SHP77 treated with DMSO at 0.1 percent for 48 hours (cell line): ENCODE measurements at regions not wholly inside any gene's neighbourhood (a gene's known extent, or its start where the extent isn't known, plus 50 kb on each side); places are given as distances from the start of the nearest gene placed in this dataset.
"Not testable (repeated sequence)": the region's sequence is repeated elsewhere in the genome, so short reads cannot be mapped to it uniquely, and the experiment has no call there.

Source experiments
- DNase-seq: peaks from one replicate; lab custom pipeline; 2025; lab: John Stamatoyannopoulos, UW

DNA sequence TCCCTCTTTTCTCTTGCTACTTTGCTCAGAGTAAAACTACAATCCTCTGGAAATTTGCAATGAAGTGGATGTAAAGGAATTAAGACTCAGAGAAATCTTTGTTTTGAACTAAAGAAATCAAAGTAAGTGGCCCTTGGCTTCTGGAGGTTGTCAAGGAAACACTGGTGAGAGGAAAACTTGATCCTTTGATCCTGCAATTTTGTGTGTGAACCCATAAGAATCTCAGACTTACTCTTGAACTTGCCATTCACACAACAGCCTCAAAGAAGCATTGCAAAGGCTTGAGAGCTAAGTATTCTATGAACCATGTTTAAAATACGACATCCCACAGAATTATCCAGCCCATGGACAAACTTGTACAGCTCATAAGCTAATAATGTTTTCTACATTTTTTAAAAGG, 827.5 kb downstream of the TAF11L14 start:
- DNase-seq: no peak

DNA sequence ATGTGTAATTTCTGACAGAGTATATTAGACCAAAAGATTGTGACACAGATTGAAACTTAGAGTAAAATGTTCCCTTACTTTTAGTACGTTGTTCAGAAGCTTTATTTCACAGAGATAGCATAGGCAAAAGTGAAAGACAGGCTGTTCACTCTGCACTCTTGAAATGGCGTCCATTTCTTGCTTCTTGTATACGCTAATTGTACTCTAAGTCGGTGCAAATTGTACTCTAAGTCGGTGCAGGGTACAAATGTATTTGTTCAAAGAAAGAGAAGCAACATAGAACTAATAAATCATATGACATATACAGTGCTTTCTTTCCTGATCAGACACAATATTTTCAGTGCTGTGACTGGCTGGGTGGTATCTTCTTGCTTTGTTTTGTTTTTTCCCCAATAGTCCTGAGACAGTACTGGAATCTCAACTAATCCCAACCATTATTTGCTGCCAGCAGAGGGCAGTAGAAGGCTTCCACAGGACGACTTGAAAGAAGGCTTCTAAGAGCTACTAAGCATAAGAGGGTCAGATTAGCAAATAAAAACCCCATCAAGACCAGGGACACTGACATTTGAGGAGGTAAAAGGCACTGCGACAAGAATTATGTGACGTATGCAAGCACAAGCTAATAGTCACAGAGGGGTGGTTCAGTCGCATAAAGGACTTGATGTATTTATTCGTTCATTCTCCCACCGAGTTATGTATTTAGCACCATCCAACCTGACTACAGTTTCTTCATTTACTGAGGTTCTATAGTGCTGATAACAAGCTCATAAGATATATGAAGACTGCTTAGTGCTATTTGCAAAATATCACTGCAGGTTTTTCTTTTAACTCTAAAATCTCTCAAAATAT, 831.8 kb downstream of the TAF11L14 start:
- peak; percentile 94 for DNase-seq

DNA sequence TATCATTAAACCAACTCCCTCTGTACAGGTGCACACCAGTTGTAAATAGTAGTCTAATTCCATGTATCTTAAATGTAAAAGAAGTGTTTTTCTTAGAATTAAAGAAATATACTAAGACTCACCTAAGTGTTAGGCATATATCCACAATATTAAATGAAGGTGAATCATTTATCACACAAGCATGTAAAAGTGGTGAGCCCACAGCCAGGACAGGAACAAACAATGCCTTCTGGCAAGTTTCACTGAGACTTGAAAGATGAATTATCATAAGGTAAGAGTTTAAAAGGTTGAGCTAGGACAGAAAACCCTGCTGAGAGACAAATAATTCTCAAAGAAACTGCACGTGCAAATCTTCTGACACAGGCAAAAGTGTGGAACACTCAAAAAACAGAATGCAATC, 832.5 kb downstream of the TAF11L14 start:
- DNase-seq: no peak

DNA sequence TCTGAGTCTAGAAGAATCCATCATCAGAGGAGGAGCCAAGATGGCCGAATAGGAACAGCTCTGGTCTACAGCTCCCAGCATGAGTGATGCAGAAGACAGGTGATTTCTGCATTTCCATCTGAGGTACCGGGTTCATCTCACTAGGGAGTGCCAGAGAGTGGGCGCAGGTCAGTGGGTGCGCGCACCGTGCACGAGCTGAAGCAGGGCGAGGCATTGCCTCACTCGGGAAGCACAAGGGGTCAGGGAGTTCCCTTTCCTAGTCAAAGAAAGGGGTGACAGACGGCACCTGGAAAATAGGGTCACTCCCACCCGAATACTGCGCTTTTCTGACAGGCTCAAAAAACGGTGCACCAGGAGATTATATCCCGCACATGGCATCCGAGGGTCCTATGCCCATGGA, 837.5 kb downstream of the TAF11L14 start:
- DNase-seq: not testable (repeated sequence)

DNA sequence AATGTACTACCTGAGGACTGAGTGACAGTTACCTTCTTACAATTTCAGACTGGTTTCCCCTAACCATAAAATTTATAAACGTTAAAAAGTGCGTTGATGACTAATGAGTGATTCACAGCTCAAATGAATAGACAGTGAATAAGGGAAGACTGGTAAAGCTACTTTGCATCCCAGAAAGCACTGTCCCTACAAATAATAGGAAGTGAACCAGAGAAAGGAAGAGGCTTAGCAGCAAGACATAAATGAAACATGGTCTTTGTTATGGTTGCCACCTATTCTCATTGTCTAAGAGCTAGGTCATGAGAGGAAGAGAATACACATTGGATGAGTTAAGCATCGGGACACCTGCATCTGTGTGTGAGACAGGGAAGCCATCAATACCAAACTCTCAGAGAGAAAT, 849.2 kb downstream of the TAF11L14 start:
- no peak for DNase-seq

DNA sequence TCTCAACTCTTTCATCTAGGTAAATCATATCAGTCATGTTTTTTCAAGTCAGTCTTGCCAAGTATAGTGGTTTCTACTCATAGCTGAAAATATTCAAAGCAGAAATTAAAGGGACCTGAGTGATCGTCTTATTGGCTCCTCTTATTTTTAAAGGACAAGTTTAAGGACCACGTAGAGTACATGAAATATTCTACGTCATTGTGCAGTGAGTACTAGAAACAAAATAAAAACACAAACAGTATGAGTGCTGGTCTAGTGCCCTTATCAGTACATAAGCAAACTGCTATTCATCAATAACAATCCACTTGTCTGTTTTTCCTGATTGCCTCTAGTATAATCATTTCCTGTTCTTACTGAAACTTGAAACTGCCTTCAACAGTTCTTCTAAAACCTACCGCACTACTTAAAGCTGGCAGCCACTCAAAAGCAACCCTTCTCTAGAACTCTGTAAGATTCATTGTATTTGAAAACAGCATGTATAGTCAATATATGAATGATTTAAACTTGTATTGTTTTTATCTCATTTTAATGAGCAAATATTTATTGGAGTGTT, 853.7 kb downstream of the TAF11L14 start:
- DNase-seq: no peak

DNA sequence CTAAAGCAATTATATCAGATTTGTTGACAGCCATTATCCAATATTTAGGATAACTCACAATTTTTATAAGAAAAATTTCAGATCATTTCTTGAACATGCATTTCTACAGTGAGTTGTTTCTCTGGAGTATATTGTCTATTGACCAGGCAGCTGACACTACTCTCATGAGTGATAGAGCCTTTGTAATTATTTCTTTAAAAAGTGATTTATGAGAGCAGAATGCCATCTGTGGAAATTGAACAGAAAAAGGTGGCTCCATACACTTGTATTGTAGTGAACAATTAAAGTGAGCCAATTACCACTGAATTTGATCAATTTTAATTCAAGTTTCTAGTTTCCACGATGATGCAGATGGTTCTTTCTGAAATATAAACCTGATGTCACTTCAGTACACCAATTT, 855.4 kb downstream of the TAF11L14 start:
- no peak for DNase-seq

DNA sequence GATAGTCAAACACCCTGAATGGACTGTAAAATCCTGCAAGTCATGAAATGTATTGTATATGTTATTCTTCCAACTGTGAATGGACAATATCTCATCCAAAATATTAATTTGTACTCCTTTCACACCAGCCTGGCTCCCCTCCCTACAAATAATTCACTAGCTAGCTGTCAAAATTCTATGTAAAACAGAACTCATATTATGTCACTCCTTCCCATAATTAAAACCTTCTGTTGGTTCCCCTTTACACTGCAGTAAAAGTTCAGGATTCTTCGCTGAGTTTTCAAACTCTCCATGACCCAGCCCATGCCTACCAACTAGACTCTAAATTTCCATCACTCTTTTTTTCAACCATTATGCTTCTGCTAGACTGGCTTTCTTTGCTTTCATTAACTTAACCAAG, 857.1 kb downstream of the TAF11L14 start:
- no peak for DNase-seq

DNA sequence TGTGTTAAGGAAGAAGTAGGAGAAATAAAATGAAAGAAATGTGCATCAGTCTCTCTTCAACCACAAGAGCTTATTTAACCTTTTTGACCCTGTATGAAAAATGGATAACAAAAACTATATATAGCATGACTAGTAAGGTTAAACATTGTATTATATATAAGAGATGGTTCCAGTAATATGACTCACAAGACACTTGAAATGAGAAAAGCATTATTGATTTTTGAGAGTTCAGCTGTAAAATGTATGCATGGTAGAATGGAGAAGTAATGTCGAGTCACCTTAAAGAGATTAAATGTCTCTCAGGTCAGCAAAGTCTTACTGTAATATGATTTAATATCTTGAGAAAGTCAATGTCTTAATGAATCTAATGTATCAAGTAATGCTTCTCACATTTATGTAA, 860.9 kb downstream of the TAF11L14 start:
- DNase-seq: no peak

DNA sequence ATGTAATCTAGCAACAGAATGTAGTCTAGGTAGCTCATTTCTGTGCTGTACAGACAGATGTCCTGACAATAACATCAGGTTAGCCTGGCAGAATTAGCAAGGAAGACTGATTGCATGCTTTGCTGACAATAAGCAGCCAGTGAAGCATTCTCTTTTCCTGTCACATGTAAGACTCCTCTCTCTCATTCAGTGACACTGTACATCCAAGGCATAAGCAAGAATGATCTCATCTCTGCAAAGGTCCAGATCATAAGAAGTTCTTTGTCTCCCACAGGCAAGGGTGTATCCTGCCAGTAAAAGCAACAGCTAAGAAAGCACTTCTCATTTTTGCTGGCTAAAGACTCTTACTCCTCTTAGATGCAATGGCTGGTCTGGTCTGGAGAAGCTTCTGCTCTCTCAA, 861.8 kb downstream of the TAF11L14 start:
- no peak for DNase-seq

DNA sequence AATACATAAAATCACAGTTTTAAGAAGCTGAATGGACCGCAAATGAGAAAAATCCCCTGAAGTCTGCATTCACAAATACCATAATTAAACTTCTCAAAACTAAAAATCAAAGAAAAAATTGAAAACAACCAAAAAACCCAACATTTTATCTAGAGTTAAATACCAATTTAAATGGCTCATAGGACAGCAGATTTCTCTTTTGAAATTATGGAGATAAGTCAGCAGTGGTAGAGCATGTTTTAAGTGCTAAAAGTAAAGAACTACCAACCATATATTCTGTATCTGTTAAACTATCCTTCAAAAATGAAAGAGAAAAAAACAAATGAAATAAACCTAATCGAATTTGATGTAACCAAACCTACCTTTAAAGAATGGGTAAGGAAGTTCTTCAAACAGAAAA, 862.8 kb downstream of the TAF11L14 start:
- DNase-seq: no peak

DNA sequence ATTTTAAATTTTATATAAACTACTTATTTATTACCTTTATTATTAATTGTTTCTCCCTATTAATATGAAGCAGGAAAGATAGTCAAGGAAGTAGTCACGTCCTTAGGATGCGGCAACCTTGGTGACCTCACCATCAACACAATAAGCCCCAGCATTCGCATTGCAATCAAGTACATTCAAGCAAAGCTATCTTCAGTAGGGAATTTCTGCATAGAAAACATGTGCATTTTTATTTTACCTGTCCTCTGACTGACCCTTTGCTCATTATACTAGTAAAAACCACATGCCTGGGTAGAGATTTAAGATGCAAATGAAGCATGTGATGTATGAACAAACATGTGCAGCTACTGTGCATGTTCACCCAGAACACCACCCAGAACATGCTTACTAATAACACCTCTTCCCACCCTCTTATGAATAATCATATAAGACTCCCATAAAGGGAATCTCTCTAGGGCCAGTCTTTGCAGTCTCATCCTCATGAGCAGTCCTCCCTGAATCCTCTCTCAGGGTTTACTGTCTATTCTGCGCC, 869.6 kb downstream of the TAF11L14 start:
- DNase-seq: no peak

DNA sequence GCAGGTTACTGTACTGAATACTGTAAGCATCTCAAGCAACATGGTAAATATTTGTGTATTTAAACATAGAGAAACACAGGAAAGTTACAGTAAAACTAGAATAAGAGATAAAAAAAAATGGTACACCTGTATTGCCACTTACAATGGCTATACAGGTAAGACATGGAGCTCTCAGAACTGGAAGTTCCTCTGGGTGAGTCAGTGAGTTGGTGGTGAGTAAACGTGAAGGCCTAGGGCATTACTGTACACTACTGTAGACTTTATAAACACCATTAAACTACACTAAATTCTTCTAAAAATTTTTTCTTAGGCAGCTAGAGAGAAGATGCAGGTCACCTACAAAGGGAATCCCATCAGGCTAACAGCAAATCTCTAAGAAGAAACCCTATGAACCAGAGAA, 872.9 kb downstream of the TAF11L14 start:
- no peak for DNase-seq

DNA sequence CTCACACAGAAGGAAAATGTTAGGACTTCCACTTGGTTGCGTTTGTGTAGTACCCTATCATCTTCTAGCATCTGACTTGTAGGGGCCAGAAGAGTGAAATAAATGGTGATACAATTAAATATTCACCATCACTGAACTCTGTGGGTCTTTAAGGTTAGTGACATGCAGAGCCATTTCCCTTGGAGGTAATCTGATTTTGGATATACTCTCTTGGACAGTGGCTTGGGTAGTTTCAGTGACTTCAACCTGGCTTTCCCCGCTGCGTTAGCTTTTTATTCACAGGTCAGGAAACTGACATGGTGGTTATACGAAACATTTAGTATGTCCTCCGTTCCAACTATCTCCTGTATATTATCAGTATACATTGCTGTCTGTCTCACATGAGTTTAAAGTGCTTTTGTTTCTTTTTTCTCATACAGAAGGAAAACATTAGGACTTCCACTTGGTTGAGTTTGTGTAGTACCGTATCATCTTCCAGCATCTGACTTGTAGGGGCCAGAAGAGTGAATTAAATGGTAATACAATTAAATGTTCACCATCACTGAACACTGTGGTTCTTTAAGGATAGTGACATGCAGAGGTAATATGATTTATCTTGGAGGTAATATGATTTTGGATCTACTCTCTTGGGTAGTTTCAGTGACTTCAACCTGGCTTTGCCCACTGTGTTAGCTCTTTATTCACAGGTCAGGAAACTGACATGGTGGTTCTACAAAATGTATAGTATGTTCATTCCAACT, 883.6 kb downstream of the TAF11L14 start:
- DNase-seq: no peak

DNA sequence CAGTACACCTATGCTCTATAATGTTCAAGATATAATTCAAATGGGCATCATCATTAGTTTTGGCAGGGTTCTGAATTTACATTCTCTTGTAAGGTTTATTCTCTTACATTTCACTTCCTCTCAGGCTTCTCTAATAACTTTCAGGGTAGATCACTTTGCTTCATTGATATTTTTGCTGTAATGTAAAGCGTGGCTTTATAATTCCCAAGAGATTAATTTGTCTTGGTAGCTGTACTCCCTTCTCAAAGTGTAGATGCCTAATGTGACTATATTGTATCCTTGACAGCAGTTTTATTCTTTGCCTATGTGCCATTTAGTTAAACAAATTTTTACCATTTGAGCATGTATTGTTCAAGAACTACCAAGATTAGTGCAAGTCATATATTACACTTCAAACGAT, 889.1 kb downstream of the TAF11L14 start:
- DNase-seq: no peak

DNA sequence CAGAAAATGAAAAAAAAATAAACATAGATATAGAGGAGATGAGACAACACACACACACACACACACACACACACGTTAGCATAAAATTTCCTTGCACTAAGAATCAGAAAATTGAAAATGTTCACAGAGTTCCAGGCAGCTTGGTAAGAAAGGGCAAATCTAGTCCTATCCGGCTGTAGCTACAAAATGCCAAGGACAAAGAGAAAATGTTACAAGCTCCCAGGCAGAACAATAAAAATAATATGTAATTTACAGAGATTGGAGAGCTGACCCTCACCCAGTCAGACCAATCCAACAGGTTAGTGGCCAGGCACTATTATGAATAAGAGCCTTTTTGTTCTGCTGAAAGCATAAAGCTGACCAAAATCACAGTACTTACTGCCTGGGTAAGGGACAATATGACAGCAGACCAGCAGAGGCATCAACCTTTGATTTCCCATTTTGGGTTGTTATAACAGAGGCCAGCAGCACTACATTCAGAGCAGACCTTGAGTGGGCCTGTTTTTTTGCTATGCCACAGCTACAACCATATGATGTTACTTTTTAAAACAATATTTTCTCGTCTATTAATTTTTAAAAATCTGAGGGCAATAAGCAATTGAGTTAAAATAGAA, 892.6 kb downstream of the TAF11L14 start:
- DNase-seq: no peak

DNA sequence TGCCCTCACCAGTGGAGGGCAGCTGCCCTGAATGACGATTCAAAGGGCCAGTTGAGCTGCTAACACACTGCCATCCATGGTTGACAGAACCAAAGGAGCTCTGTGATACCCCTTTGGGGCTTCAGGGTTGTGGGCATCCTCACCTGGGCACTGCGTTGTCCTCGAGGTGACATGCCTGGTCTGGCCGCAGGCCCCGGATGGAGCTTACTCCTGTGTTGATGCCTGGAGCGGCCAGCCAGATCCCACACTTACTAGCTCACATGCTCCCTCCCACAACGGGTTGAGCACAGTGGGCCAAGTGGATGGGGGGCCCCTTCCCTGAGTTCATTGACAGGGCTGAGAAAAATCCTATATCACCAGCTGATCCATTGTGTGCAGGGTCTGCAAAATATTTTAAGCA, 898.9 kb downstream of the TAF11L14 start:
- no peak for DNase-seq

DNA sequence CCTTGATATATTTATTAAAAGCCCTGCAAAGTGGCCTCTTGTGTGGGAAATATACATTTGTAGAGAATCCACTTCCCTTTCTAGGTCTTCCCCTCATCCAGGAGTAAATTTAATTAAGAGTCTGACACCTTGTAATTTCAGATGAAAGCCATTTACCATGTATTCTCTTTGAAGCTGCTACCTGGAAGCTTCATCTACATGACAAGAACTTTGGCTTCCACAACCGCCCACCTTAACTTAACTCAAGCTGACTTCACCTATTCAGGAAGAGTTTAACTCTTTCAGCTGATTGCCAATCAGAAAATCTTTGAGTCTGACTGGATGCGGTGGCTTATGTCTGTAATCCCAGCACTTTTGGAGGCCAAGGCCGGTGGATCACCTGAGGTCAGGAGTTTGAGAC, 899.9 kb downstream of the TAF11L14 start:
- no peak for DNase-seq

DNA sequence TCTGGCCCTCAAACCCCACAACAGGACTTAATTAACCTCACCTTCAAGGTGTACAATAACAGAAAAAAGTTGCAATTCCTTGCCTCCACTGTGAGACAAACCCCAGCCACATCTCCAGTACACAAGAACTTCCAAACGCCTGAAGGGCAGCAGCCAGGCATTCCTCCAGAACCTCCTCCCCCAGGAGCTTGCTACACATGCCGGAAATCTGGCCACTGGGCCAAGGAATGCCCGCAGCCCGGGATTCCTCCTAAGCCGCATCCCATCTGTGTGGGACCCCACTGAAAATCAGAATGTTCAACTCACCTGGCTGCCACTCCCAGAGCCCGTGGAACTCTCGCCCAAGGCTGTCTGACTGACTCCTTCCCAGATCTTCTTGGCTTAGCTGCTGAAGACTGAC, 901.5 kb downstream of the TAF11L14 start:
- not testable (repeated sequence) for DNase-seq

DNA sequence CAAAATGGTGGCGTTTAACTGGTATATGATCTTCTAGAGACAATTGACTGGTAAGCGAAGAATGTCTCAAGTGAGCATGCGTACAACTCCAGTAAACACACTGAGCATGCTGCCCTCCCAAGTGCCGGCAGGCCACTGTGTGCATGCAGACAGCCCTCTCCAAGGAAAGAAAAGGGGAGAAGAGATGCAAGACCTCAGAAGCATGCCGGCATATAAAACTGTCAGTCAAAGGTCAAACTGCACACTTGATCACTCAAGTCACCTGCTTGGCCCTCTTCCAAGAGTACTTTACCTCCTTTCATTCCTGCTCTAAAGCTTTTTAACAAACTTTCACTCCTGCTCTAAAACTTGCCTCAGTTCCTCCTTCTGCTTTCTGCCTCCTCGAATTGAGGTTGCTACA, 910.2 kb downstream of the TAF11L14 start:
- no peak for DNase-seq

DNA sequence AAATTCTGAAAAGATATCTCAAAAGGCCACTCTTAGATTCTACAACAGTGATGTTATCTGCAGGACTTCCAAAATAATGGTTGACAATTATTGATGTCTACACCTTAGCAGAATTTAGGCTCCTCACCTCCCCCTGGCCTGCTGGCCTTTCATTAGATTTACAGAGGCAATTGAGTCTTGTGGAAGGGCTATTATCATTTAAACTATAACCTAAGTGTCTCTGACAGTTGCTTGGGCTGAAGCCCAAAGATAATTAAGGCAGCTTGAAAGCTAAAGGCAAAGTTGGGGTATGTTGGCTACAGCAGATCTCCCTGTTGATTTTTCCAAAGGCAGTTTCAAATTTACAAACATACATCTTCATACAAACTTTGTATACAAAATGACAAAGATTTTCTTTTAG, 912.3 kb downstream of the TAF11L14 start:
- no peak for DNase-seq

DNA sequence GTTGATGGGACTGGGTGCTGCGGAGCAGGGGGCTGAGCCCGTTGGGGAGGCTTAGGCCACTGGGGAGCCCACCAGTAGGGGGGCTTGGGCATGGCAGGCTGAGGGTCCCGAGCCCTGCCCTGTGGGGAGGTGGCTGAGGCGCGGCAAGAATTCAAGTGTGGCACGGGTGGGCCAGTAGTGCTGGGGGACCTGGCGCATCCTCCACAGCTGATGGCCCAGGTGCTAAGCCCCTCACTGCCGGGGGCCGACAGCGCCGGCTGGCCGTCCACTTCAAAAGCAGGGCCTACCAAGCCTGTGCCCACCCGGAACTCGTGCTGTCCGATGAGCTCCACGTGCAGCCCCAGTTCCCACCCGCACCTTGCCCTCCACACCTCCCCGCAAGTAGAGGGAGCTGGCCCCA, 917.5 kb downstream of the TAF11L14 start:
- no peak for DNase-seq

DNA sequence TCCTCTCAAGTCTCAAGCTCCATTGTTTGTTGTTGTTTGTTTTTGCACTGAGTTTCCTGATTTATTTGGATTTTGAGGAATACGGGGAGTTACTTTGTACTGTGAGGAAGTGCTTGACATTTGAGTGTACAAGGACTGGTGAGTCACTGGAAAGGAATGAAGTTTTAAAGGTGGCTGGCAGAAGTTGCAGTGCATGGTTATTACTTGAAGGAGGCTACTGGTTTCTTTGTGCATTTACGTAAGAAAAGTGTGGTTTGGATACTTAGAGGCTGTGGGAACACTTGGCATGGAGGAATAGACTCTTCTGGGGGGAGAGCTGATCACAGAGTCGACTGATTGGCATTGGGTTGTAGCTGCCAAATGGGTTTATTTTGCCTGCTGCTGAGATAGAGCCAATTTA, 919.0 kb downstream of the TAF11L14 start:
- no peak for DNase-seq
